C4-2B (cell line): ENCODE measurements at regions not wholly inside any gene's neighbourhood (a gene's known extent, or its start where the extent isn't known, plus 50 kb on each side); places are given as distances from the start of the nearest gene placed in this dataset.

Experiments
- CTCF ChIP-seq: fragments of 450-650 bp; conservative IDR thresholded peaks from 2 replicates; pipeline ENCODE4 v1.5.1; 2017; ENCODE audit warnings: mild to moderate bottlenecking
- ZFX ChIP-seq: fragments of 450-650 bp; IDR thresholded peaks from 2 replicates; pipeline ENCODE4 v1.6.1; 2017

- no peak for TF ChIP-seq CTCF
- TF ChIP-seq ZFX, result no peak
These were observed 217.7 kb downstream of the ABHD5 start for GRCh38 chr3:43908456-43908855.
